ENCODE measurements at regions not wholly inside any gene's neighbourhood (a gene's known extent, or its start where the extent isn't known, plus 50 kb on each side); places are given as distances from the start of the nearest gene placed in this dataset.

DNA sequence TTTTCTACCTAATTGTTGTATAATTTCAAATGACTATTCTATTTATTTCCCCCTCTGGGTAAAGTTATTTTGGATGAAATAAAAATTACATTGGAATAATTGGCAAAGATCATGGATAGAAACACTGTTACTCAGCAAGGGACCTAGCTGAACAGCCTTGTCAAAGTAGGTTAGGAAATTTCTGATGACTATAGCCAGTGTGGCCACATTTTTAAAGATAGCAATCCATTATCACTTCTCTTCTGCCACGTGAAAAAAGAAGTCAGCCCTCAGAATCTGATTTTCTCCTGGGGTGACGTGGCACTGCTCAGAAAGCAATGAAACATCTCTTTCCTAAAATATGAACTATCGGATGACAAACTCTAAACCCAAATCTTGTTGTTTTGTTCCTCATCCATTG is 784.2 kb upstream of the RIOK2 start:
- no peaks in the 10 kb centered on the region for H3K4me1 ChIP-seq
- H3K4me3 ChIP-seq, result no peak overlapping the region
- no peak for TF ChIP-seq POLR2A (IDR thresholded peaks at IDR 0.05)
- TF ChIP-seq CTCF (IDR thresholded peaks at IDR 0.05), result no peak
- no peak for TF ChIP-seq POLR2AphosphoS5 (IDR thresholded peaks at IDR 0.05)
- no peak for DNase-seq (ENCODE audit: low spot score in 2 of 2)
- no peaks in the 10 kb centered on the region for H3K9me3 ChIP-seq
- H3K27ac ChIP-seq, result no peak overlapping the region
- intact Hi-C loops (cut with DNase I; ENCODE audit: low total_unique reads), result no loop called here
- H3K27me3 ChIP-seq, result no peaks in the 10 kb centered on the region
- no peaks in the 10 kb centered on the region for H3K36me3 ChIP-seq

- no peak for DNase-seq (ENCODE audit: low spot score in 2 of 2)
- H3K27me3 ChIP-seq, result no peaks in the 10 kb centered on the region
- no peaks in the 10 kb centered on the region for H3K36me3 ChIP-seq
- H3K9me3 ChIP-seq, result no peaks in the 10 kb centered on the region
- no peaks in the 10 kb centered on the region for H3K4me1 ChIP-seq
- intact Hi-C loops (cut with DNase I; ENCODE audit: low total_unique reads), result no loop called here
- no peak for TF ChIP-seq POLR2A (IDR thresholded peaks at IDR 0.05)
- no peak for TF ChIP-seq POLR2AphosphoS5 (IDR thresholded peaks at IDR 0.05)
- no peak for TF ChIP-seq CTCF (IDR thresholded peaks at IDR 0.05)
- H3K4me3 ChIP-seq, result no peak overlapping the region
- no peak overlapping the region for H3K27ac ChIP-seq
Observed at GRCh38 chr5:97968346-97968745, 785.3 kb upstream of the RIOK2 start.

GRCh38 chr5:97979740-97980139 is 793.7 kb upstream of the RGMB start:
- Histone ChIP-seq H3K27me3 (no peaks in the 10 kb centered on the region), H3K4me3 (no peak overlapping the region), H3K36me3 (no peaks in the 10 kb centered on the region), H3K4me1 (no peaks in the 10 kb centered on the region), H3K9me3 (no peaks in the 10 kb centered on the region), H3K27ac (no peak overlapping the region)
- intact Hi-C loops (cut with DNase I; ENCODE audit: low total_unique reads), result loop anchor here (5.0 kb wide), 1 partner anchor 882 kb away; no protein-coding TSS in a partner anchor
- no peak for DNase-seq (ENCODE audit: low spot score in 2 of 2)
- TF ChIP-seq CTCF (IDR thresholded peaks at IDR 0.05), result no peak
- no peak for TF ChIP-seq POLR2A (IDR thresholded peaks at IDR 0.05)
- no peak for TF ChIP-seq POLR2AphosphoS5 (IDR thresholded peaks at IDR 0.05)

GRCh38 chr5:97980291-97980690 is 793.2 kb upstream of the RGMB start:
- Histone ChIP-seq H3K4me1 (no peaks in the 10 kb centered on the region), H3K27me3 (no peaks in the 10 kb centered on the region), H3K4me3 (no peak overlapping the region), H3K27ac (no peak overlapping the region), H3K9me3 (no peaks in the 10 kb centered on the region), H3K36me3 (no peaks in the 10 kb centered on the region)
- intact Hi-C loops (cut with DNase I; ENCODE audit: low total_unique reads), result no loop called here
- no peak for DNase-seq (ENCODE audit: low spot score in 2 of 2)
- TF ChIP-seq POLR2AphosphoS5 (IDR thresholded peaks at IDR 0.05), result no peak
- no peak for TF ChIP-seq CTCF (IDR thresholded peaks at IDR 0.05)
- TF ChIP-seq POLR2A (IDR thresholded peaks at IDR 0.05), result no peak

DNA sequence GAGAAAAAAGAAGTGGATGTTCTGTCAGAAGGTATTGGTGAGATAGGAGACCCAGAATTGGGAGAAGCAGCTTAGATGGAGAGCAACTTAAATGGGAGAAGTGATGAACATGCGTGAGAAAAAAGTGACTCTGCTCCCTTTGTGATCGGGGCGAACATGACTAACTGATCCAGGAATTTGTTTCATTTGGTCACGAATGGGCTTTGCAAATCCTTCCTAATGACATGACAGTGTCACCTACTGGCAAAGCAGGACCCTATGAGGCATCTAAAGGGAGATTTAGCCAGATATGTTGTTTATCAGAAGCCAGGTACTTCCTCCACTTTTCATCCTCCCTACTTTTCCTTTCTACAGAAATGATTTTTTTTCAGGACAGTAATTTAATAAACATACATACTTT is 787.4 kb upstream of the RGMB start:
- Histone ChIP-seq H3K4me3 (no peak overlapping the region), H3K4me1 (no peaks in the 10 kb centered on the region), H3K36me3 (no peaks in the 10 kb centered on the region), H3K27me3 (no peaks in the 10 kb centered on the region), H3K9me3 (no peaks in the 10 kb centered on the region), H3K27ac (no peak overlapping the region)
- intact Hi-C loops (cut with DNase I; ENCODE audit: low total_unique reads), result no loop called here
- no peak for DNase-seq (ENCODE audit: low spot score in 2 of 2)
- TF ChIP-seq POLR2A (IDR thresholded peaks at IDR 0.05), result no peak
- no peak for TF ChIP-seq POLR2AphosphoS5 (IDR thresholded peaks at IDR 0.05)
- no peak for TF ChIP-seq CTCF (IDR thresholded peaks at IDR 0.05)
